Neural progenitor cell (in vitro differentiated cells): ENCODE measurements at regions not wholly inside any gene's neighbourhood (a gene's known extent, or its start where the extent isn't known, plus 50 kb on each side); places are given as distances from the start of the nearest gene placed in this dataset.

Experiments used
- DNase-seq: peaks from one replicate; pipeline ENCODE4 v3.0.0-alpha.2; 2016; ENCODE audit warnings: low spot score
- H2AFZ ChIP-seq: fragments of 200-600 bp; sonication (generic); replicated peaks from 2 replicates; pipeline ENCODE4 v1.6.1; 2016; ENCODE audit warnings: antibody characterized with exemption
- H3F3A ChIP-seq: fragments of 200-600 bp; sonication (generic); 2 replicates; pipeline ENCODE4 v1.6.1; 2016; ENCODE audit warnings: antibody characterized with exemption, low read depth
- H3K27ac ChIP-seq: fragments of 200-600 bp; sonication (generic); 2 replicates; pipeline ENCODE4 v1.5.1; 2016; ENCODE audit warnings: mild to moderate bottlenecking
- H3K27me3 ChIP-seq: fragments of 200-600 bp; sonication (generic); 2 replicates; pipeline ENCODE4 v1.6.1; 2016; ENCODE audit warnings: mild to moderate bottlenecking, moderate library complexity
- H3K36me3 ChIP-seq: fragments of 200-600 bp; sonication (generic); 2 replicates; pipeline ENCODE4 v1.5.1; 2016
- H3K4me1 ChIP-seq: fragments of 200-600 bp; sonication (generic); 2 replicates; pipeline ENCODE4 v1.6.1; 2016; ENCODE audit warnings: mixed run types
- H3K4me2 ChIP-seq: fragments of 200-600 bp; sonication (generic); 2 replicates; pipeline ENCODE4 v1.6.1; 2016
- H3K4me3 ChIP-seq: fragments of 200-600 bp; sonication (generic); 2 replicates; pipeline ENCODE4 v1.5.1; 2016
- H3K79me2 ChIP-seq: fragments of 200-600 bp; sonication (generic); 2 replicates; pipeline ENCODE4 v1.6.1; 2016; ENCODE audit warnings: low read depth
- H3K9ac ChIP-seq: fragments of 200-600 bp; sonication (generic); 2 replicates; pipeline ENCODE4 v1.6.1; 2016
- H3K9me3 ChIP-seq: fragments of 200-600 bp; sonication (generic); 2 replicates; pipeline ENCODE4 v1.5.1; 2016; ENCODE audit warnings: low read depth
- H4K20me1 ChIP-seq: fragments of 200-600 bp; sonication (generic); 2 replicates; pipeline ENCODE4 v1.6.1; 2016; ENCODE audit warnings: low read depth
- H3K27ac Mint-ChIP-seq: 3 replicates; pipeline ENCODE4 v1.8.0; 2021; ENCODE audit warnings: mixed read lengths
- H3K27me3 Mint-ChIP-seq: 2 replicates; pipeline ENCODE4 v1.8.0; 2022; ENCODE audit warnings: low read depth, mild to moderate bottlenecking, inconsistent platforms, moderate library complexity, mixed read lengths; ENCODE audit not compliant: insufficient read depth
- H3K36me3 Mint-ChIP-seq: 3 replicates; pipeline ENCODE4 v1.8.0; 2021; ENCODE audit warnings: mixed read lengths
- H3K4me1 Mint-ChIP-seq: 3 replicates; pipeline ENCODE4 v1.8.0; 2021; ENCODE audit warnings: mixed read lengths
- H3K4me3 Mint-ChIP-seq: 3 replicates; pipeline ENCODE4 v1.8.0; 2021; ENCODE audit warnings: mild to moderate bottlenecking, moderate library complexity, mixed read lengths
- H3K9me3 Mint-ChIP-seq: 3 replicates; pipeline ENCODE4 v1.8.0; 2020; ENCODE audit warnings: mixed read lengths
- CTCF ChIP-seq: fragments of 200-600 bp; sonication (generic); IDR thresholded peaks from 2 replicates; pipeline ENCODE4 v1.5.1; 2017; ENCODE audit warnings: antibody characterized with exemption, mild to moderate bottlenecking
- EZH2 ChIP-seq: fragments of 200-600 bp; sonication (generic); IDR thresholded peaks from 2 replicates; pipeline ENCODE4 v1.6.1; 2017; ENCODE audit warnings: antibody characterized with exemption, mild to moderate bottlenecking, moderate library complexity
- EZH2phosphoT487 ChIP-seq: fragments of 200-600 bp; sonication (generic); IDR thresholded peaks from 2 replicates; pipeline ENCODE4 v1.6.1; 2017; ENCODE audit warnings: antibody characterized with exemption

GRCh38 chr12:113577464-113578129 is 105.9 kb upstream of the LHX5 start:
- peaks cover 14% of the 10 kb centered on the region for H3F3A ChIP-seq
- Mint-ChIP-seq H3K27ac (no peak overlapping the region), H3K9me3 (peaks cover 13% of the 10 kb centered on the region), H3K36me3 (no peaks in the 10 kb centered on the region), H3K27me3 (peaks cover 2% of the 10 kb centered on the region), H3K4me1 (peaks cover 8% of the 10 kb centered on the region), H3K4me3 (no peak overlapping the region)
- H3K4me3 ChIP-seq, result no peak overlapping the region
- H3K9me3 ChIP-seq, result peaks cover 12% of the 10 kb centered on the region
- no peaks in the 10 kb centered on the region for H3K27me3 ChIP-seq
- H3K79me2 ChIP-seq, result no peaks in the 10 kb centered on the region
- H4K20me1 ChIP-seq, result no peaks in the 10 kb centered on the region
- DNase-seq, result no peak
- TF ChIP-seq CTCF (no peak), EZH2 (no peak), EZH2phosphoT487 (no peak)
- no peak overlapping the region for H3K9ac ChIP-seq
- H3K4me1 ChIP-seq, result peaks cover 21% of the 10 kb centered on the region
- H3K27ac ChIP-seq, result no peak overlapping the region
- H3K36me3 ChIP-seq, result peaks cover 4% of the 10 kb centered on the region
- H2AFZ ChIP-seq, result peak overlapping the region; percentile 34
- no peak overlapping the region for H3K4me2 ChIP-seq

GRCh38 chr12:113575386-113575785 is 103.7 kb upstream of the LHX5 start:
- no peak overlapping the region for H3K27ac ChIP-seq
- H3K4me3 ChIP-seq, result no peak overlapping the region
- TF ChIP-seq EZH2phosphoT487 (no peak), CTCF (no peak), EZH2 (no peak)
- no peak overlapping the region for H3K4me2 ChIP-seq
- H3K36me3 Mint-ChIP-seq, result no peaks in the 10 kb centered on the region
- no peak overlapping the region for H3K4me3 Mint-ChIP-seq
- DNase-seq, result no peak
- no peak overlapping the region for H3K9ac ChIP-seq
- no peaks in the 10 kb centered on the region for H3K27me3 ChIP-seq
- H4K20me1 ChIP-seq, result no peaks in the 10 kb centered on the region
- H3K4me1 ChIP-seq, result peaks cover 15% of the 10 kb centered on the region
- no peaks in the 10 kb centered on the region for H3K36me3 ChIP-seq
- H3K27me3 Mint-ChIP-seq, result peaks cover 10% of the 10 kb centered on the region
- no peak overlapping the region for H2AFZ ChIP-seq
- H3K9me3 Mint-ChIP-seq, result peaks cover 6% of the 10 kb centered on the region
- H3K27ac Mint-ChIP-seq, result no peak overlapping the region
- H3K9me3 ChIP-seq, result peaks cover 1% of the 10 kb centered on the region
- no peaks in the 10 kb centered on the region for H3K79me2 ChIP-seq
- peaks cover 4% of the 10 kb centered on the region for H3F3A ChIP-seq
- peaks cover 3% of the 10 kb centered on the region for H3K4me1 Mint-ChIP-seq

- no peak overlapping the region for H3K27ac ChIP-seq
- H3K4me1 ChIP-seq, result peaks cover 24% of the 10 kb centered on the region
- H3K9ac ChIP-seq, result no peak overlapping the region
- H3K4me2 ChIP-seq, result no peak overlapping the region
- Mint-ChIP-seq H3K9me3 (no peaks in the 10 kb centered on the region), H3K4me3 (no peak overlapping the region), H3K4me1 (peaks cover 6% of the 10 kb centered on the region), H3K27me3 (peaks cover 9% of the 10 kb centered on the region), H3K36me3 (no peaks in the 10 kb centered on the region), H3K27ac (no peak overlapping the region)
- TF ChIP-seq EZH2phosphoT487 (no peak), EZH2 (no peak), CTCF (no peak)
- H4K20me1 ChIP-seq, result no peaks in the 10 kb centered on the region
- no peak overlapping the region for H2AFZ ChIP-seq
- no peaks in the 10 kb centered on the region for H3K27me3 ChIP-seq
- H3F3A ChIP-seq, result peaks cover 18% of the 10 kb centered on the region
- no peaks in the 10 kb centered on the region for H3K79me2 ChIP-seq
- no peak overlapping the region for H3K4me3 ChIP-seq
- no peak for DNase-seq
- no peaks in the 10 kb centered on the region for H3K36me3 ChIP-seq
- H3K9me3 ChIP-seq, result no peaks in the 10 kb centered on the region
Observed at GRCh38 chr12:113573148-113573547, 101.5 kb upstream of the LHX5 start.
